Glutamatergic neuron (in vitro differentiated cells): ENCODE measurements at regions not wholly inside any gene's neighbourhood (a gene's known extent, or its start where the extent isn't known, plus 50 kb on each side); places are given as distances from the start of the nearest gene placed in this dataset.

Source experiments
- DNase-seq: peaks from one replicate; pipeline ENCODE4 v3.0.0; 2022
- H3K27ac Mint-ChIP-seq: one replicate; pipeline ENCODE4 v1.8.0; 2020; ENCODE audit warnings: mild to moderate bottlenecking, mixed read lengths, inconsistent platforms; ENCODE audit not compliant: unreplicated experiment
- H3K27me3 Mint-ChIP-seq: one replicate; pipeline ENCODE4 v1.8.0; 2020; ENCODE audit warnings: mild to moderate bottlenecking, moderate library complexity, mixed read lengths, inconsistent platforms; ENCODE audit not compliant: unreplicated experiment
- H3K36me3 Mint-ChIP-seq: one replicate; pipeline ENCODE4 v1.8.0; 2020; ENCODE audit warnings: mild to moderate bottlenecking, mixed read lengths, inconsistent platforms; ENCODE audit not compliant: unreplicated experiment
- H3K4me1 Mint-ChIP-seq: one replicate; pipeline ENCODE4 v1.8.0; 2020; ENCODE audit warnings: mild to moderate bottlenecking, low read depth, mixed read lengths, inconsistent platforms; ENCODE audit not compliant: unreplicated experiment
- H3K4me3 Mint-ChIP-seq: one replicate; pipeline ENCODE4 v1.8.0; 2020; ENCODE audit warnings: mild to moderate bottlenecking, mixed read lengths, inconsistent platforms; ENCODE audit not compliant: unreplicated experiment
- H3K9me3 Mint-ChIP-seq: one replicate; pipeline ENCODE4 v1.8.0; 2020; ENCODE audit warnings: mild to moderate bottlenecking, moderate library complexity, mixed read lengths, inconsistent platforms; ENCODE audit not compliant: unreplicated experiment
- CTCF ChIP-seq: fragments of 200-600 bp; sonication (generic); IDR thresholded peaks from one replicate; pipeline ENCODE4 v1.5.0; 2021; ENCODE audit not compliant: partially characterized antibody, unreplicated experiment

DNA sequence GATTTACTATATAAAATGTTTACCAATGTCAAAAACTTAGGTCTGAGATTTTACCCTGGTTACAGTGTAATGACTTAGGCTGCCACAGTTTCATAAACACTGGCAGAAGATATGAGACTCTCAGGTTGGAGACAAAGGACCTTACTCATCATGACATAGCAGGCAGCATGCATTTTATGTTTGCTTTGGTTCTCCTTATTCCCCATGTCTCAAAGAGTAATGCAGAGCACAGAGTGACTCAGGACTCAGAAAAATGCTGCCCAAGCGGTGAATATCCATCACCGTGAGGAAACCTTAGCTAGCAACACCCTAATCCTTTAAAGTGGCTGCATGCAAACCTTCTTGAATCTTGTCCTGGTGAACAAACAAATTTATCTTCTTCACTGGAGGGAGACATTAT lies 112.1 kb upstream of the EYS start:
- DNase-seq: no peak
- Mint-ChIP-seq H3K9me3 (no peaks in the 10 kb centered on the region), H3K27ac (no peak overlapping the region), H3K4me1 (no peaks in the 10 kb centered on the region), H3K36me3 (no peaks in the 10 kb centered on the region), H3K4me3 (no peak overlapping the region), H3K27me3 (peaks cover 1% of the 10 kb centered on the region)
- no peak for TF ChIP-seq CTCF

DNA sequence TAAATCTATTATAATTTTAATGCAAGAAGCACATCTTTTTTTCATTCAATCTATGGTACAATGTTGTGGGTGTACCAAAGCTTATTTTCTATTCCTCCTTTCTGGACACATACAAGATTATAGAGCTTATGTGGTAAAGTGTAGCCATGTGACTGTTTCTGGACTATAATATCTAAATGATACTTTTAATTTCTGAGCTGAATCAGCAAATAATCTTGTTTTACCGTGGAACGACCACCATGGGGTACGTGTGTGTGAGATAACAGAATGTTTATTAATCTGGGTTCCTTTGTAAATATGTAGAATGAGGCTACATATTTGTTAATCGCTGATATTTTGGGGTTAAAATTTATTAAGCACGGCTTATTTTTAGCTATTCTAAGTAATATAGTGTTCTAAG lies 111.5 kb upstream of the EYS start:
- TF ChIP-seq CTCF: no peak
- H3K36me3 Mint-ChIP-seq: no peaks in the 10 kb centered on the region
- H3K4me3 Mint-ChIP-seq: no peak overlapping the region
- no peaks in the 10 kb centered on the region for H3K9me3 Mint-ChIP-seq
- no peaks in the 10 kb centered on the region for H3K27me3 Mint-ChIP-seq
- H3K4me1 Mint-ChIP-seq: no peaks in the 10 kb centered on the region
- no peak overlapping the region for H3K27ac Mint-ChIP-seq
- DNase-seq: no peak

GRCh38 chr6:65816991-65817390 lies 110.0 kb upstream of the EYS start:
- H3K36me3 Mint-ChIP-seq: no peaks in the 10 kb centered on the region
- no peaks in the 10 kb centered on the region for H3K9me3 Mint-ChIP-seq
- DNase-seq: no peak
- TF ChIP-seq CTCF: no peak
- H3K27ac Mint-ChIP-seq: no peak overlapping the region
- no peaks in the 10 kb centered on the region for H3K27me3 Mint-ChIP-seq
- no peaks in the 10 kb centered on the region for H3K4me1 Mint-ChIP-seq
- H3K4me3 Mint-ChIP-seq: no peak overlapping the region

DNA sequence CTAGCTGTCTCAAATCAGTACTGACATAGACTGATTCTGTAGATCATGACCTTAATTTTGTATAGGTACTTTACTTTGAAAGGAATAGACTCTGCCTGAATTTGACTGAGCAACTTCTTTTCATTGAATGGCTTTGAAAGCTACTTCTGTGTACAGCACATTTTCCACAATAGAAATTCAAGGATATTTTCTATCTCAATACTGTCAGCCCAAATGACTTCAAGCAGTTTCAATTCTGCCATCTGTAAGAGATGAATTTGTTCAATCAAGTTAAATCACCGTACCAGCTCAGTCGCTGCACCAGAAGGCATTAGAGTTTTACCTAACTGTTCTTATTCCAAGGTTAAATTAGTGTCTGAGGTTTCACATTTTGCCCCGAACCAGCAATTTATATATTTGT lies 107.0 kb upstream of the EYS start:
- no peaks in the 10 kb centered on the region for H3K4me1 Mint-ChIP-seq
- H3K36me3 Mint-ChIP-seq: no peaks in the 10 kb centered on the region
- peaks cover 1% of the 10 kb centered on the region for H3K27me3 Mint-ChIP-seq
- H3K27ac Mint-ChIP-seq: no peak overlapping the region
- no peak overlapping the region for H3K4me3 Mint-ChIP-seq
- no peaks in the 10 kb centered on the region for H3K9me3 Mint-ChIP-seq
- TF ChIP-seq CTCF: no peak
- DNase-seq: no peak

DNA sequence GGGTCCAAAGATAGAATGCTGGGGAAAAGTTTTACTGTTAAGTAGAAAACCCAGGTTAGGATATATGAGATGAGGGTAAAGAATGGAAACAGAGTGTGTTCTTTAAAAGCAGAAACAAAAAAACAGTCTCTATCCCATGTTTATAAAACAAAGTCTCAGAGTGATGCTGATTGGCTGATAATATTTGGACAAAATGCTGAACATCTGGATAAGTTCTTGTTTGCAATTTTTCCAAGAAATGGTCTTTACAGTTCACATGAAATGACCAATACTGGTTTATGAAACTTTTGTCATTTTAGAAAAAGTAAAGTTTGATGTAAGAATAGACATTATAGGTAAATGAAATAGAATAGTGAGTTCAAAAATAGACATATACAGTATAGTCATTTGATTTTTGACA lies 96.2 kb upstream of the EYS start:
- H3K36me3 Mint-ChIP-seq: no peaks in the 10 kb centered on the region
- no peak overlapping the region for H3K27ac Mint-ChIP-seq
- H3K4me3 Mint-ChIP-seq: no peak overlapping the region

More for the DNA sequence above, 96.2 kb upstream of the EYS start:
- H3K9me3 Mint-ChIP-seq: no peaks in the 10 kb centered on the region
- TF ChIP-seq CTCF: no peak
- no peak for DNase-seq
- H3K4me1 Mint-ChIP-seq: peaks cover 6% of the 10 kb centered on the region
- H3K27me3 Mint-ChIP-seq: no peaks in the 10 kb centered on the region
